NOMO-1 (cell line): ENCODE measurements at regions not wholly inside any gene's neighbourhood (a gene's known extent, or its start where the extent isn't known, plus 50 kb on each side); places are given as distances from the start of the nearest gene placed in this dataset.
"Not testable (repeated sequence)": the region's sequence is repeated elsewhere in the genome, so short reads cannot be mapped to it uniquely, and the experiment has no call there.

Source experiments
- DNase-seq, 2 experiments: peaks; one replicate each; lab custom pipeline; 2025; ENCODE audit not compliant: unreplicated experiment in 2 of 2; lab: John Stamatoyannopoulos, UW

GRCh38 chr18:34280000-34280399, 55.3 kb upstream of the NOL4 start:
- DNase-seq = no peak

- DNase-seq = no peak
Observed at GRCh38 chr18:34280653-34281052, 55.9 kb upstream of the NOL4 start.

- no peak for DNase-seq
Observed at GRCh38 chr18:34281290-34281689, 56.6 kb upstream of the NOL4 start.

- DNase-seq = no peak
Observed at GRCh38 chr18:34281722-34282121, 57.0 kb upstream of the NOL4 start.

- DNase-seq = no peak
Observed at GRCh38 chr18:34283506-34283905, 58.8 kb upstream of the NOL4 start.

GRCh38 chr18:34287825-34288224, 63.1 kb upstream of the NOL4 start:
- no peak for DNase-seq

GRCh38 chr18:34292594-34292993, 67.9 kb upstream of the NOL4 start:
- DNase-seq = no peak

GRCh38 chr18:34297287-34297686, 72.6 kb upstream of the NOL4 start:
- no peak for DNase-seq

GRCh38 chr18:34299828-34300227, 75.1 kb upstream of the NOL4 start:
- no peak for DNase-seq

- no peak for DNase-seq
Observed at GRCh38 chr18:34311468-34311867, 86.8 kb upstream of the NOL4 start.

GRCh38 chr18:34314847-34315246, 90.1 kb upstream of the NOL4 start:
- no peak for DNase-seq

GRCh38 chr18:34315591-34316352, 91.1 kb upstream of the NOL4 start:
- no peak for DNase-seq

GRCh38 chr18:34320267-34320666, 95.6 kb upstream of the NOL4 start:
- DNase-seq = no peak

- DNase-seq = no peak
Observed at GRCh38 chr18:34321066-34321465, 96.4 kb upstream of the NOL4 start.

- peak; percentile 39 to 59 for DNase-seq
Observed at GRCh38 chr18:34322365-34323289, 97.9 kb upstream of the NOL4 start.

- DNase-seq = no peak
Observed at GRCh38 chr18:34329840-34330239, 105.1 kb upstream of the NOL4 start.

- no peak for DNase-seq
Observed at GRCh38 chr18:34330308-34330707, 105.6 kb upstream of the NOL4 start.

- not testable (repeated sequence) for DNase-seq
Observed at GRCh38 chr18:34330907-34331306, 106.2 kb upstream of the NOL4 start.

- DNase-seq = not testable (repeated sequence)
Observed at GRCh38 chr18:34331343-34331742, 106.6 kb upstream of the NOL4 start.

- DNase-seq = no peak
Observed at GRCh38 chr18:34339155-34339554, 114.4 kb upstream of the NOL4 start.

GRCh38 chr18:34342960-34343359, 118.2 kb upstream of the NOL4 start:
- no peak for DNase-seq

GRCh38 chr18:34345738-34346137, 121.0 kb upstream of the NOL4 start:
- DNase-seq = no peak
